Motor neuron (in vitro differentiated cells): ENCODE measurements at regions not wholly inside any gene's neighbourhood (a gene's known extent, or its start where the extent isn't known, plus 50 kb on each side); places are given as distances from the start of the nearest gene placed in this dataset.
A peak's percentile ranks its signal among the peaks of the same experiment; 100 is the strongest.
"Not testable (repeated sequence)": the region's sequence is repeated elsewhere in the genome, so short reads cannot be mapped to it uniquely, and the experiment has no call there.

Experiments
- ATAC-seq, 8 experiments: fragments of 200-7000 bp; cut with Tn5 transposase; replicated peaks in 6 of 8; 2 replicates each; pipeline ENCODE4 v1.8.0; 2021; ENCODE audit warnings: mild to moderate bottlenecking in 8 of 8, moderate library complexity in 8 of 8
- H3K27ac ChIP-seq, 2 donors: fragments of 250-450 bp; sonication (Bioruptor Pico); 2 replicates each; pipeline ENCODE4 v1.9.0; 2021; ENCODE audit warnings: antibody characterized with exemption in 2 of 2, mild to moderate bottlenecking in 2 of 2, moderate library complexity in 1 of 2
- H3K4me1 ChIP-seq, 2 donors: fragments of 250-450 bp; sonication (Bioruptor Pico); replicated peaks in 1 of 2; 2 replicates each; pipeline ENCODE4 v1.6.1; 2021; ENCODE audit warnings: antibody characterized with exemption in 2 of 2, mild to moderate bottlenecking in 2 of 2, moderate library complexity in 1 of 2
- H3K4me3 ChIP-seq, 5 donors: fragments of 250-450 bp; sonication (Bioruptor Pico); 2 replicates each; pipeline ENCODE4 v1.9.0; 2021; ENCODE audit warnings: antibody characterized with exemption in 5 of 5, mild to moderate bottlenecking in 5 of 5, moderate library complexity in 4 of 5
- WGBS, 10 experiments: fragments of 450-650 bp; shearing (Covaris generic); methylation state at CpG; one replicate each; pipeline ENCODE4 v1.0.0; 2022; 5-methylcytosine and 5-hydroxymethylcytosine counted together
- in situ Hi-C, 9 experiments: fragments of 400-800 bp; cut with MboI; loops; one replicate each; pipeline ENCODE4 v1.15.0; 2021; ENCODE audit warnings: low sequenced_read_pairs in 9 of 9, low pct_unique_long_range_greater_than_20kb in 2 of 9; ENCODE audit not compliant: unreplicated experiment in 9 of 9

GRCh38 chr20:55461519-55461918 lies 543.8 kb downstream of the CBLN4 start:
- ATAC-seq = no peak
- in situ Hi-C loops = no loop called here
- 17 to 97% (median 86%) methylated on average over 1 to 7 of the region's 8 CpGs; no CpG with 5 or more reads in 2 of the 10 experiments for WGBS, 10 experiments

GRCh38 chr20:55456316-55456940 lies 548.9 kb downstream of the CBLN4 start:
- WGBS, 10 experiments = 0 to 100% (median 48%) methylated on average over 1 of the region's 1 CpG; no CpG with 5 or more reads in 4 of the 10 experiments
- ATAC-seq = no peak

More at GRCh38 chr20:55461519-55461918, 543.8 kb downstream of the CBLN4 start:
- H3K4me3 ChIP-seq = no peak overlapping the region
- H3K4me1 ChIP-seq = no peaks in the 10 kb centered on the region
- H3K27ac ChIP-seq = no peak overlapping the region

GRCh38 chr20:55449091-55449490 lies 556.2 kb downstream of the CBLN4 start:
- Histone ChIP-seq H3K27ac (no peak overlapping the region), H3K4me1 (peaks cover 0 to 3% of the 10 kb centered on the region in 2 donors), H3K4me3 (no peak overlapping the region)
- no peak for ATAC-seq
- in situ Hi-C loops = no loop called here
- 0 to 88% (median 8%) methylated on average over 1 of the region's 1 CpG; no CpG with 5 or more reads in 4 of the 10 experiments for WGBS, 10 experiments

More at GRCh38 chr20:55456316-55456940, 548.9 kb downstream of the CBLN4 start:
- in situ Hi-C loops = no loop called here
- Histone ChIP-seq H3K4me1 (no peaks in the 10 kb centered on the region), H3K27ac (no peak overlapping the region), H3K4me3 (no peak overlapping the region)

GRCh38 chr20:55446301-55446700 lies 559.0 kb downstream of the CBLN4 start:
- 7 to 82% (median 59%) methylated on average over 1 to 6 of the region's 6 CpGs for WGBS, 10 experiments
- Histone ChIP-seq H3K27ac (no peak overlapping the region), H3K4me3 (no peak overlapping the region), H3K4me1 (peaks cover 0 to 3% of the 10 kb centered on the region in 2 donors)
- no peak for ATAC-seq
- in situ Hi-C loops = no loop called here

GRCh38 chr20:55439070-55439469 lies 566.2 kb downstream of the CBLN4 start:
- ATAC-seq = no peak
- Histone ChIP-seq H3K4me1 (no peaks in the 10 kb centered on the region), H3K27ac (no peak overlapping the region), H3K4me3 (no peak overlapping the region)
- in situ Hi-C loops = no loop called here
- 0 to 100% (median 68%) methylated on average over 1 to 2 of the region's 2 CpGs; no CpG with 5 or more reads in 2 of the 10 experiments for WGBS, 10 experiments

GRCh38 chr20:55437798-55438415 lies 567.4 kb downstream of the CBLN4 start:
- Histone ChIP-seq H3K4me3 (no peak overlapping the region), H3K27ac (no peak overlapping the region), H3K4me1 (no peaks in the 10 kb centered on the region)
- WGBS, 10 experiments = 0 to 100% (median 71%) methylated on average over 1 to 6 of the region's 6 CpGs; no CpG with 5 or more reads in 3 of the 10 experiments
- in situ Hi-C loops = no loop called here
- ATAC-seq = no peak

GRCh38 chr20:55424968-55425367 lies 580.4 kb downstream of the CBLN4 start:
- in situ Hi-C loops = no loop called here
- WGBS, 10 experiments = 5 to 95% (median 60%) methylated on average over 1 to 3 of the region's 3 CpGs; no CpG with 5 or more reads in 3 of the 10 experiments
- ATAC-seq = peak in 3 of 8 experiments; percentile 46 to 62 (median 56)
- Histone ChIP-seq H3K27ac (no peak overlapping the region), H3K4me3 (no peak overlapping the region), H3K4me1 (no peaks in the 10 kb centered on the region)

- in situ Hi-C loops = no loop called here
- Histone ChIP-seq H3K4me3 (no peak overlapping the region), H3K27ac (no peak overlapping the region), H3K4me1 (no peaks in the 10 kb centered on the region)
- WGBS, 10 experiments = 0 to 100% (median 0%) methylated on average over 1 to 3 of the region's 3 CpGs; no CpG with 5 or more reads in 3 of the 10 experiments
- no peak for ATAC-seq
Observed at GRCh38 chr20:55424476-55424875, 580.8 kb downstream of the CBLN4 start.

- no peak overlapping the region for H3K4me3 ChIP-seq
- no peak for ATAC-seq
- 0 to 83% (median 12%) methylated on average over 1 of the region's 1 CpG; no CpG with 5 or more reads in 2 of the 10 experiments for WGBS, 10 experiments
- H3K4me1 ChIP-seq = no peaks in the 10 kb centered on the region
- no peak overlapping the region for H3K27ac ChIP-seq
- in situ Hi-C loops = no loop called here
Observed at GRCh38 chr20:55417836-55418235, 587.5 kb downstream of the CBLN4 start.

GRCh38 chr20:55415567-55416142 lies 589.7 kb downstream of the CBLN4 start:
- no peak overlapping the region for H3K27ac ChIP-seq
- ATAC-seq = no peak
- in situ Hi-C loops = no loop called here
- no peak overlapping the region for H3K4me3 ChIP-seq
- 0 to 56% (median 34%) methylated on average over 1 to 7 of the region's 7 CpGs for WGBS, 10 experiments
- H3K4me1 ChIP-seq = no peaks in the 10 kb centered on the region

- WGBS, 10 experiments = no CpG with 5 or more reads among the region's 1 CpG
- ATAC-seq, H3K4me1 ChIP-seq, in situ Hi-C loops, H3K27ac ChIP-seq, H3K4me3 ChIP-seq: not testable (repeated sequence)
Observed at GRCh38 chr20:55412508-55412907, 592.8 kb downstream of the CBLN4 start.

GRCh38 chr20:55406891-55407290 lies 598.4 kb downstream of the CBLN4 start:
- no peak for ATAC-seq
- in situ Hi-C loops = no loop called here
- Histone ChIP-seq H3K4me1 (no peaks in the 10 kb centered on the region), H3K4me3 (no peak overlapping the region), H3K27ac (no peak overlapping the region)
- WGBS, 10 experiments = 20 to 100% (median 65%) methylated on average over 1 to 2 of the region's 2 CpGs; no CpG with 5 or more reads in 2 of the 10 experiments

- no peak overlapping the region for H3K27ac ChIP-seq
- in situ Hi-C loops = no loop called here
- H3K4me3 ChIP-seq = no peak overlapping the region
- no peak for ATAC-seq
- 0 to 80% (median 49%) methylated on average over 1 to 2 of the region's 2 CpGs; no CpG with 5 or more reads in 5 of the 10 experiments for WGBS, 10 experiments
- no peaks in the 10 kb centered on the region for H3K4me1 ChIP-seq
Observed at GRCh38 chr20:55394592-55394991, 610.7 kb downstream of the CBLN4 start.
